Right ventricle myocardium inferior (tissue), 1 donor: ENCODE measurements at regions not wholly inside any gene's neighbourhood (a gene's known extent, or its start where the extent isn't known, plus 50 kb on each side); places are given as distances from the start of the nearest gene placed in this dataset.
"Not testable (repeated sequence)": the region's sequence is repeated elsewhere in the genome, so short reads cannot be mapped to it uniquely, and the experiment has no call there.

ENCODE experiments used
- ATAC-seq: fragments of 200-7000 bp; cut with Tn5 transposase; one replicate; pipeline ENCODE4 v1.9.1; 2020; ENCODE audit warnings: mild to moderate bottlenecking, moderate library complexity
- DNase-seq: peaks from one replicate; pipeline ENCODE4 v3.0.0; 2021; ENCODE audit errors: missing footprints
- intact Hi-C: fragments of 100-400 bp; cut with DNase I; formaldehyde crosslinking; loops from one replicate; pipeline ENCODE4 v1.11.0; 2022
- donor health status: DM: no; HTN: yes; CAD: no; lungs with severe emphysema.

- ATAC-seq: no peak
- DNase-seq: no peak
- intact Hi-C loops: no loop called here
These were observed 228.2 kb upstream of the IRF2BP2 start for GRCh38 chr1:234838182-234838581.

GRCh38 chr1:234837713-234838112 lies 227.7 kb upstream of the IRF2BP2 start:
- intact Hi-C loops: no loop called here
- no peak for DNase-seq
- no peak for ATAC-seq

GRCh38 chr1:234836776-234837357 lies 226.9 kb upstream of the IRF2BP2 start:
- DNase-seq: no peak
- no peak for ATAC-seq
- intact Hi-C loops: no loop called here

- peak; percentile 47 for ATAC-seq
- intact Hi-C loops: no loop called here
These were observed 226.2 kb upstream of the IRF2BP2 start for GRCh38 chr1:234836045-234836681.

GRCh38 chr1:234835239-234835638 lies 225.3 kb upstream of the IRF2BP2 start:
- DNase-seq: no peak
- ATAC-seq: no peak
- intact Hi-C loops: no loop called here

More at GRCh38 chr1:234836045-234836681, 226.2 kb upstream of the IRF2BP2 start:
- DNase-seq: no peak

GRCh38 chr1:234833646-234834045 lies 223.7 kb upstream of the IRF2BP2 start:
- ATAC-seq (no peak), DNase-seq (no peak)
- intact Hi-C loops: no loop called here

- intact Hi-C loops: no loop called here
- ATAC-seq (no peak), DNase-seq (no peak)
These were observed 223.1 kb upstream of the IRF2BP2 start for GRCh38 chr1:234833118-234833517.

- ATAC-seq (no peak), DNase-seq (no peak)
- intact Hi-C loops: no loop called here
These were observed 217.7 kb upstream of the IRF2BP2 start for GRCh38 chr1:234827656-234828055.

- ATAC-seq (no peak), DNase-seq (peak; percentile 63)
- intact Hi-C loops: no loop called here
These were observed 217.2 kb upstream of the IRF2BP2 start for GRCh38 chr1:234827181-234827580.

GRCh38 chr1:234826352-234826751 lies 216.4 kb upstream of the IRF2BP2 start:
- no peak for ATAC-seq
- intact Hi-C loops: no loop called here
- no peak for DNase-seq

GRCh38 chr1:234825498-234826165 lies 215.7 kb upstream of the IRF2BP2 start:
- DNase-seq (no peak), ATAC-seq (no peak)
- intact Hi-C loops: no loop called here

- DNase-seq, ATAC-seq, intact Hi-C loops: not testable (repeated sequence)
These were observed 214.9 kb upstream of the IRF2BP2 start for GRCh38 chr1:234824836-234825235.

- no peak for DNase-seq
- intact Hi-C loops: no loop called here
- ATAC-seq: no peak
These were observed 213.5 kb upstream of the IRF2BP2 start for GRCh38 chr1:234823191-234824176.

GRCh38 chr1:234821840-234822239 lies 211.9 kb upstream of the IRF2BP2 start:
- DNase-seq (no peak), ATAC-seq (no peak)
- intact Hi-C loops: no loop called here

GRCh38 chr1:234820597-234820996 lies 210.6 kb upstream of the IRF2BP2 start:
- no peak for ATAC-seq
- no peak for DNase-seq
- intact Hi-C loops: no loop called here

- ATAC-seq, DNase-seq, intact Hi-C loops: not testable (repeated sequence)
These were observed 209.9 kb upstream of the IRF2BP2 start for GRCh38 chr1:234819845-234820244.

GRCh38 chr1:234818040-234818387 lies 208.0 kb upstream of the IRF2BP2 start:
- ATAC-seq, DNase-seq, intact Hi-C loops: not testable (repeated sequence)

GRCh38 chr1:234817313-234818039 lies 207.5 kb upstream of the IRF2BP2 start:
- intact Hi-C loops, DNase-seq, ATAC-seq: not testable (repeated sequence)
